Mammary epithelial cell (primary cell): ENCODE measurements at regions not wholly inside any gene's neighbourhood (a gene's known extent, or its start where the extent isn't known, plus 50 kb on each side); places are given as distances from the start of the nearest gene placed in this dataset.

Experiments used
- EZH2 ChIP-seq: IDR thresholded peaks from 2 replicates; pipeline ENCODE4 v1.6.1; 2012; ENCODE audit warnings: low read length, inconsistent platforms, borderline replicate concordance
- TF ChIP-seq, protein P1 (sequence below), 2 donors: IDR thresholded peaks in 1 of 2; conservative IDR thresholded peaks in 1 of 2; 2 replicates each; pipeline ENCODE4 v1.5.1; 2011 to 2012; ENCODE audit warnings: inconsistent platforms in 2 of 2, low read length in 2 of 2, mild to moderate bottlenecking in 2 of 2, control low read depth in 1 of 2, low read depth in 1 of 2; ENCODE audit not compliant: insufficient read depth in 1 of 2; ENCODE audit errors: extremely low read depth in 1 of 2

DNA sequence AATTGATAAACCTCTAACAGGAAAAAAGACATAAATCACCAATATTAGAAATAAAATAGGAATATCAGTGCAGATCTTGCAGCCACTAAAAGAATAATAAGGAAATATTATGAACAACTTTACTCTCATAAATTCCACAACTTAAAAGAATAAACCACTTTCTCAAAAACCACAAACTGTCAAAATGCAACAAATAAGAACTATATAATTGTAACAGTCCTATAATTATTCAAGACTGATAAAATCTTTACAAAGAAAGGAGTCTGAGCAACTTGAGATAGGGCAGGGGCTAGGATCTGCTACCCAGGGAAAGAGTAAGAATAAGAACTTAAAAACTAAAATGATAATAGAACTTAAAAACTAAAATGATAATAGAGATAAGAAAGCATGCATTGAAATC is 169.5 kb upstream of the GDF10 start:
- TF ChIP-seq, protein P1, sequence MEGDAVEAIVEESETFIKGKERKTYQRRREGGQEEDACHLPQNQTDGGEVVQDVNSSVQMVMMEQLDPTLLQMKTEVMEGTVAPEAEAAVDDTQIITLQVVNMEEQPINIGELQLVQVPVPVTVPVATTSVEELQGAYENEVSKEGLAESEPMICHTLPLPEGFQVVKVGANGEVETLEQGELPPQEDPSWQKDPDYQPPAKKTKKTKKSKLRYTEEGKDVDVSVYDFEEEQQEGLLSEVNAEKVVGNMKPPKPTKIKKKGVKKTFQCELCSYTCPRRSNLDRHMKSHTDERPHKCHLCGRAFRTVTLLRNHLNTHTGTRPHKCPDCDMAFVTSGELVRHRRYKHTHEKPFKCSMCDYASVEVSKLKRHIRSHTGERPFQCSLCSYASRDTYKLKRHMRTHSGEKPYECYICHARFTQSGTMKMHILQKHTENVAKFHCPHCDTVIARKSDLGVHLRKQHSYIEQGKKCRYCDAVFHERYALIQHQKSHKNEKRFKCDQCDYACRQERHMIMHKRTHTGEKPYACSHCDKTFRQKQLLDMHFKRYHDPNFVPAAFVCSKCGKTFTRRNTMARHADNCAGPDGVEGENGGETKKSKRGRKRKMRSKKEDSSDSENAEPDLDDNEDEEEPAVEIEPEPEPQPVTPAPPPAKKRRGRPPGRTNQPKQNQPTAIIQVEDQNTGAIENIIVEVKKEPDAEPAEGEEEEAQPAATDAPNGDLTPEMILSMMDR (conservative IDR thresholded peaks at IDR 0.05 in 1 of 2, IDR thresholded peaks at IDR 0.05 in 1 of 2; ENCODE audit: extremely low read depth in 1 of 2, insufficient read depth in 1 of 2, low read depth in 1 of 2, low read length in 2 of 2), result no peak
- TF ChIP-seq EZH2, result no peak
